GM18867 (cell line): ENCODE measurements at regions not wholly inside any gene's neighbourhood (a gene's known extent, or its start where the extent isn't known, plus 50 kb on each side); places are given as distances from the start of the nearest gene placed in this dataset.

ENCODE experiments used
- ATAC-seq: cut with Tn5 transposase; IDR thresholded peaks from one replicate; pipeline ENCODE4 v1.9.1; 2021; ENCODE audit warnings: mild to moderate bottlenecking, moderate library complexity; ENCODE audit not compliant: unreplicated experiment

DNA sequence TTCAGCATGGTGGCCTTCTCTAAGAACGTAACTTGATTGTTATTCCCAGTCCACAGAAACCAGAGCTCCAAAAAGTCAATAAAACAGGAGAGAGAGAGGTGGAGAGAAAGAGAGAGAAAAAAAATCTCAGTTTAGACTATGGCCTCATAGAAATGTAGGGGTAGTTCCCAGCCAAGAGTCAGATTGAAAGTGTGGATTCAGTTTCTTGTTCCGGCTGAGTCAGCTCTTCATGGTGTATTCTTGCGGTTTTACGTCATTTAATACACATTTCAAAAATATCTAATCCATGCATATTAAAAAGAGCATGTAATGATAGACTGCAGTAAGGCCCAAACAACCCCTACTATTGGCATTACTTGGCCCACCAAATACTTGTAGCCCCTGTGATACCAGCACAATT is 303.9 kb downstream of the ETAA1 start:
- no peak for ATAC-seq

DNA sequence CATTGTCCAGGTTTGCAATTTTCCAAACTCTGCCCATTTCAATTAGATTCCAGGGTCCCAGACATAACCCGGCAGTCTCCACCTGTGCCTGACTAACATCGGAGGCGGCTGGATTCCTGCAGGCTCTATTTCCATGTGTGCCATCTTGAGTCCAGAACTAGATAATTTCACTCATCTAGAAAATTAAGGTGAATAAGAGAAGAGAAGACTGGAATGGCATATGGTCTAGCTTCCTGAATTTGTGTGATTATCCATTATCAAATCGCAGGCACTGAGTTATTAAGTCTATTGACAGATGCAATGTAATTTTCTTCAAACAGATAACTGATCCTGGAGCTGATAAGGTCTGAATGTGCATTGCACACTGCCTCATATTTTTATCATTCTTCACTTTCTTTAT is 305.2 kb downstream of the ETAA1 start:
- ATAC-seq: no peak

DNA sequence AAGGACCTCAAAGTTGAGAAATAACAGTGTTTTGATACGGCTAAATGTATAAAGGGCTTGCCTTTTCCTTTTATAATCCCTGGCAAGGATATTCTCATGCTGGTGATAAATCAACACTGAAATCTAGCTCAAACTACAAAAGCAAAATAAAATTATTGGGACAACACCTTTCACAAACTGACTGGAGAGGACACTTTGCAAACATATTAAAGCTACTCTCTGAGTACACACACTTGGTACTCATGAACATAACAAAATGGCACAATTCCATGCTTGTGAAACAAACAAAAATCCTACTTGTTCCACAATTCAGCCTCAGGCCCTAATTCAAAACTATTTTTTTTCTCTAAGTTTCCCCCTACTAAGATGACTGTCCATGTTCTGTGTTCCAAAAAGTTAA is 305.8 kb downstream of the ETAA1 start:
- ATAC-seq: no peak

DNA sequence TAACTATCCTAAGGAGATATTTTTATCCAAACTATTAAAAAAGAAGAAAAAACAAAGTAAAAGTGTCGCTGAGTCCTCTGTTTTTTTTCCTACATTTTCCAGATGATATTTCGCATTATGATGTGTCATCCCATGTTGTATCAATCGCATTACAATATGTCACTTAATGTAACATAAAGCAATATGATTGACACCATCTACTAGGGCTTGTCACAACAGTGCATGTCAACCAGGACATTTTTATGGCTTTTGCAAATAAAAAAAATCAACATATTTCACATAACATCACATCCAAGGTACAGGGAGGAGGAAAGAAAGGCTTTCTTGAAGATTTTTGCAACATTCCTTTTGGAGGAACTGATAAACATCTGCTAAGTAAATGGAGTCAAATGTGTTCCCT is 308.9 kb downstream of the ETAA1 start:
- no peak for ATAC-seq

DNA sequence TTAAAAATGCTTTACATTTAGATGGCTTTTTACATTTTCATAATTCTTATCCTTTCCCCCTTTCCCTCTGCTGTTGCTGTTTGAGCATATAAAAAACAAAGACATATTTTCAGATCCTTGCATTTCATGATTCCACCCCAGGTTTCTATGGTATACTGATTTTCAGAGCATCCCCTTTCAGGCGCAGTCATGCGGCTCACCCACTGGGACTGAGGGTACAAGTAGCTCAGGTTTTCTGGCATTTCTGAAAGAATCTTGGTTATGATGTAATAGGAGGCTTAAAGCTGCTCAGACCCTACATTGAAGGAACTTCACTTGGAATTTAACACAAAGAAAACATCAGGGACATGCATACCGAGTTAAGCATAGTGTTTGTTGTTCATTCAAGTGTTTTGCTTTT is 310.8 kb downstream of the ETAA1 start:
- ATAC-seq: no peak

DNA sequence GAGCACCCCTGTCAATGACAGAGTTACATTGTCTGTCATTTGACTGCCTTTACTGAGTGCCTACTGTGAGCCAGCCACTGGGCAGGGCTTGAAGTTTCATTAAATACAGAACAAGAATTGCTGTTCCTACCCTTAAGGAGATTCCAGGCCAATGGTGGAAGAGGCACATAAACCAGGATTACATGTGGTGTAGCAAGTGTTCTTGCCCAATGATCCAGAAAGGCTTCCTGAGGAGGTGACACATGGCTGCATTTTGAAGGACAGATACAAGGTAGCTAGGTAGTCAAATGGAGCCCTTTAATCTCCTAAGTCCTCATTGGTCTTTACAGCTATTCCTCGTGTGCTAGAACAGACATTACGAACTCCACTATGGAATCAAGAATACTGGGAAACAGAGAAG is 312.7 kb downstream of the ETAA1 start:
- ATAC-seq: no peak

GRCh38 chr2:67712484-67712883 is 315.4 kb downstream of the ETAA1 start:
- ATAC-seq: no peak

DNA sequence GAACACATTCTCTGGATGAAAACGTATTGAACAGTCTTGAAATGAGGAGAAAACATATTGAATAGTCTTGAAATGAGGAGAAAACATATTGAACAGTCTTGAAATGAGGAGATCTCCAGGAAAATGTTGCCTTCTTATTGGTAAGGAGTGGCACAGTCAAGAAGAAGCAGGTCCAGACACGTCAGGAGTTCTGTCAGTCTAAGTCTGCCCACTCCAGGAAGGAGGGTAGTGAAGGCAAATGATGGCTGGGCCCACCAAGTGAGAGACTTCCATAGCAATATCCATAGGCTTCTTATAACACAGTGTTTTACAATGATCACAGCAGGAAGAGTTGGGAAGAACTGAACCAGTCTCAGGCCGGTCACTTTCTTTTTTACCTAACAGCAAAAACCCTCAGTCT is 316.2 kb downstream of the ETAA1 start:
- ATAC-seq: no peak

DNA sequence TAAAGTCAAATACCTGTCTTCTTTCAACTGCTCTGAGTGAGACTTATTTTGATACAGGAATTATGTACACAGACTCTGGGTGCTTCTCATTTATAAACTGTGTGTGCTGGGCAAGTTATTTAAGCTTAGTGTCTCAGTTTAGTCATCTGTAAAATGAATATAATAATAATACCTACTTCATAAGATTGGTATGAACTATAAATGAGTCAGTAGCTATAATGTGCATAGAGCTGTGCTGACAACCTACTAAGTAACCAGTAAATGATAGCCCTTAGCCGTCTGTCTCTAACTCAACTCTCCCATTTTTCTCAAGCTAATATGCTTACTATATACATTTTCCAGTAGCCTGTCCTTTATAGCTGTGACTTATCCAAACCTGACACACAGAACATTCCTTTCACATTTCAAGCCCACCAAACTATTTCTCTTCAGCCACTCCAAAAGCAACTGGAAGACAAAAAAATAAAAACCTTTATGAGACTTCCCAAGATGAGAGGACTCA is 319.8 kb downstream of the ETAA1 start:
- ATAC-seq: no peak

- no peak for ATAC-seq
Observed at GRCh38 chr2:67717692-67718091, 320.6 kb downstream of the ETAA1 start.

GRCh38 chr2:67719351-67719750 is 322.2 kb downstream of the ETAA1 start:
- no peak for ATAC-seq

DNA sequence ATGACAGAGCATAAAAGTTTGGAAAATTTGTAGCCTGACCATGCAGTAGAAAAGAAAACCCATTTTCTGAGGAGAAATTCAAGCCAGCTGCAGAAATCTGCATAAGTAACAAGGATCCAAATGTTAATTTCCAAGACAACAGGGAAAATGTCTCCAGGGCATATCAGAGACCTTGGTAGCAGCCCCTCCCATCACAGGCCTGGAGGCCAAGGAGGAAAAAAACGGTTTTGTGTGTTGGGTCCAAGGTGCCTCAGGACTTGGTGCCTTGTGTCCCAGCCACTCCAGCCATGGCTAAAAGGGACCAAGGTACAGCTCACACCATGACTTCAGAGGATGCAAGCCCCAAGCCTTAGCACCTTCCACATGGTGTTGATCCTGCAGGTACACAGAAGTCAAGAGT is 324.4 kb downstream of the ETAA1 start:
- no peak for ATAC-seq

GRCh38 chr2:67724261-67724660 is 327.1 kb downstream of the ETAA1 start:
- no peak for ATAC-seq

- ATAC-seq: no peak
Observed at GRCh38 chr2:67725731-67726130, 328.6 kb downstream of the ETAA1 start.

DNA sequence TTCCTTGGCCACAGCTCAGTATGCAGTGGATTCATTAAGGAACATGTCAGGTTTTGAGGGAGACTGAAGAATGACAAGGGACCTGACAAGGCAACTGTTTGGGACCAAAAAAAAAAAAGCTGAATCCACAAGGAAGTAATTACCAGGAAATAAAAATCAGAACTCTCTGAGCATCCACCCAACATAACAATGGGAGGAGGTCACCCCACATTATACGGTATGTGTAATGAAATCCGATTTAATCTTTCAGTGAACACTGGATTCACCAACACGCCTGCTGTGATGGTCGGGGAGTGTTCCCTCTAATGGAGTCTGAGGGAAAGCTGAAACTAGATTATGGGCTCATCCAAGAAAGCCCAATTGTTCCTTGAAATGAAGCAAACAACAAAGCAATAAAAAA is 329.3 kb downstream of the ETAA1 start:
- ATAC-seq: no peak

GRCh38 chr2:67727131-67727530 is 330.0 kb downstream of the ETAA1 start:
- no peak for ATAC-seq

GRCh38 chr2:67727623-67728022 is 330.5 kb downstream of the ETAA1 start:
- no peak for ATAC-seq

DNA sequence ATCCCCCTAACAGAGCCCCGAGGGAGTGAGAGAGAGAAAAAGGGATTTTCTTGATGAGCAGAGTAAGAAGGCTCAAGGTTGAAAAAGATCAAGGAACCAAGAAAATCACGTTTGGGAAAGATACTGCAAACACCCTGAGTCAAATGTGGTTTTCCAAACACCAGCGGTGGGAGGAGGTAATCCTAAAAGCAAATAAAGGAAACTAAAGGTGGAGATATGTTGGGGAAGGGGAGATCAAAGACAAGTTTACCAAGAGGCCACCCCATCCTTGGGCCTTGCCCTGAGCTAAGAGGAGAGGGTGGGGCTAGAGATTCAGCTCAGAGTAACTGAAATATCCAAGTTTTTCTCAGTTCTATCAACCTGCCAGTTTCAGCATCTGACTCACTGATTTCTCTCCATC is 332.3 kb downstream of the ETAA1 start:
- no peak for ATAC-seq

DNA sequence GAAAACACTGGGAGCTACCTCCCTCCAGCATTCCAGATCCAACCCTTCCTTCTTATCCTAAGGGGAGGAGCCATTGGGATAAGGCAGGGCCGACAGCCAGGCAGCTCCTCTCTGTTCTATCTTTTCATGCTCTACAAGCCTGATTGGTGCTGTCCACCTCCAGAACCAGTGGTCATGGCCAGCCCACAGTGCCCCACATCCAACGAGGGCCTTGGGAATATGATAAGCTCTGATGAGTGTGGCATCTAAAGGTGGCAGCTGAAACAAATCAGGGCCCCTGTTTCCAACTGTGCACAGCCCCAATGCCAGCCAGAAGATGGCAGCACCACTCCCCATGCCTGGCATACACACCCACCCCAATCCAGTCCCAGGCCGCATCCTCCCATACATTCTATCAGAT is 329.3 kb downstream of the C1D start:
- ATAC-seq: peak; percentile 76

- ATAC-seq: no peak
Observed at GRCh38 chr2:67752199-67752598, 310.6 kb downstream of the C1D start.

DNA sequence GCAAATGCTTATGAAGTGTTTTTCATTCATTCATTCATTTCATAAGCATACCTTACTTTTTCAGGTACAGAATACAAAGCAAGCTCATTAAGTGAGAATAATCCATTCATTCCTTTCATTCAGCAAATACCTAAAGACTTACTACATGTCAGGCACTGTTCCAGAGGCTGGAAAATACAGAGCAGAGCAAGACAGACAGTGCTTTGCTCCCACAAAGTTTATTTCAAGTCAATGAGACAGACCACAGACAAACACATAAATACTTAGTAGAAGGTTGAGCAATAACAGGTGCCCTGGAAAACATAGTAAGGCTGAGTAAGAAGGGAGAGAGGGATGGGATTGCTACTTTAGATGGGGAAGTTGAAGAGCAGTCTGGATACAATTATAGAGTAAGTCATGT is 309.8 kb downstream of the C1D start:
- no peak for ATAC-seq

DNA sequence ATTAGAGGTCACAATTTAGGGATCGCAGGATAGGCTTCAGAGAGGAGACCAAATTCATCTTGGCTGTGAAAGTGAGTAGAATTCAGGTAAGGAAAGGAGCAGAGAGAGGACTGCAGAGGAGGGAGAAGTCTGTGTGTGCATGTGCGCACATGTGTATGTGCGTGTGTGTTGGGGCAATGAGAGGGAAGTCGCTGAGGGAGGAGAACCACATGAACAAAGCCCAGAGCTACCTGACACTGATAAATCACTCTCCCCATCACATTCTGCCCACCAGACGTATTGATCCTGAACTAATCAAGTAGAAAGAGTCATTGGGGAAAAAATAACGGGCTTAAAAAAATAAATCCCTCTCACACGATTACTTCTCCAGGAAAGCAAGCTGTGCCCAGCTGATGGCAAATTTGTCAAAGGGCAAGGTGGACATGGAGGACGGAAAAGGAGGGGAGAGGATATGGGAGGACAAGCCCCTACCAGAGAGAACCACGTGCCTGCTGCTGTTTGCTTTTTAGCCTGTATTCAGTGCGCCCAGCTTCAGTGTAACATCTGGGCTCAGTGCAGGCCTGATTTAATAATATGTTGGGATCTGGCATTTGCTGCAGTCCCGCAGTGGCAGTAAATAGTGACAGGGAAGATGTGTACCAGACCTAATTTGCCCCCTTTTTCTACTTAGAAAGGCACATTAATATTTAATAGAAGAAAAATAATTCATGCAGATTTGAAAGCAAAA is 307.5 kb downstream of the C1D start:
- ATAC-seq: no peak

DNA sequence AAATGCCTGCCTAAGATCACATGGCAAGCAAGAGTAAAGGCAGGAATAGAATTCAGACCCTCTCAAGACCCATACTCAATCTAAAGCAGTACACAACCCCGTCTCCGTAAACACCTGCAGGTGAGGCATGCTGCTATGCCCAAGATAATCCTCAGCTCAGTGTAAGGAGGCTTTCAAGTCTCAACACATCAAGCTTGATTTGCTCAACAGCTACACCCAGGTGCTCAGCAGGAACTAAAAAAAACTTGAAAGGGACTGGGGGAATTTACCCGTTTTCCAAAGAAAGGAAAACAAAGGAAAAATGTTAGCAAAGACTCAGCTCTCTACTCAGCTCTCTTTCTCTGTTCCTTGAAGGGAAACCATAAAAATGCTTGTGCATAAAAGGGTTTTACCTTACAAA is 301.8 kb downstream of the C1D start:
- ATAC-seq: no peak
